ENCODE measurements at regions not wholly inside any gene's neighbourhood (a gene's known extent, or its start where the extent isn't known, plus 50 kb on each side); places are given as distances from the start of the nearest gene placed in this dataset.
"Not testable (repeated sequence)": the region's sequence is repeated elsewhere in the genome, so short reads cannot be mapped to it uniquely, and the experiment has no call there.

DNA sequence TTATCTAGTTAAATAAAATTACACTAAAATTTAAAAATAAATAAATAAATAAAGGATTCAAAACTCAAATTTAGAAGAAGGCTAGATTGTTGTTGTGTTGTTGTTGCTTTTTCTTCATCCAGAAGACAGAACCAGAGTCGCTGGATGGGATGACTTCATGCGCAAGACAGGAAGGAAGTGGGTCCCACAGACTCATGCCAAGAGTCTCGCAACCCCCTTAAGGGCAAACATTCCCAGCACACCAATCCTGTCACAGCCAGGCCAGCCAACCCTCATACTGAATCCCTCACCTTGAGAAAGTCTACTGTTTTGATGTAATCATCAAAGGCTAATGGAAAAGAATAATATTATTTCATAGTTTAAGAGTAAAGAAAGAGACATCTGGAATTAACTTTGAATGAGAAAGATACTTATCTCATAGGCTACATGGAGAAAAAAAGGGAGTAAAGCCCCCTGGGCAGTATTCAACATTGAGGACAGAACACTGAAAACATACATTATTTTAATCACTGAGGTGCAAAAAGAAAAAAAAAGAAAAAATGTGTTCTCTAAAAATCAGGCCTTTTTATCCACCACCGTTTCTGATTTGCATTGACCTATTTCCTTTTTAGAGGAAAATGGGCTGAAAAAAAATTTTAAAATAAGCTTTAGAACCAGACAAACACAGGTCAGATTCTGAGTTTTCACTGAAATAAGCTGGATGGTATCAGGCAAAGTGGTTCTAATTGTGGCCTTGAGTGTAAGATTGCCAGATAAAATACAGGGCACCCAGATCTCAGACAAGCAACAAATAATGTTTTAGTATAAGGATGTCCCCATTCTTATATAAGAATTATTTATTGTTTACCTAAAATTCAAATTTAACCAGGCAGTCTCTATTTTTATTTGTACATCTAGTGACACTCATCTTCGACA lies 826.5 kb downstream of the TNS3 start:
- no peak for DNase-seq

DNA sequence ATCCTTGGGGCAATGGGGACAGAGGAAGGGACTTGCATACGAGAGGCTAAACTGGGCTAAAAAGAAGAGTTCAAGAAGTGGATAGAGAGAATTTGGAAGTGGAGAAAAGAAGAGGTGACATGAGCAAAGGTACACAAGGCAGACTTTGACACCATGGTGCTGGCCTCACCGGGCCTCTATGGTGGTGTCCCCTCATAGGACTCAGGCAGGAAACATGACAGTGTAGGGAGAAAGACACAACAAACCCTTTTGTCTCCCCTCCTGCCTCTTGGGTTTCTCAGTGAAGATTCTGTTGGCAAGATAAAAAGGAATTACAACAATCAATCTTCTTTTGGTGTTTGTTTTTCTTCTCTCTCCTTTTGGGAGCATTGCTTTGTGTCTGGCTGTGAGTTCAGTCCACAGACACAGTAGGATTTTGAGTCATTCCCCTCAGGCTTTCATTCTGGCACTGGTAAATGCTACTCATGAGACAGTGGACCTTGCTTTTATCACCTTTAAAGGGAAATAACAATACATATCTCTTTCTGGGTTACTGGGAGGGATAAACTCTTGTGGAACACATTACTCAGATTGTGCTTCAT lies 827.7 kb downstream of the TNS3 start:
- DNase-seq, result no peak

DNA sequence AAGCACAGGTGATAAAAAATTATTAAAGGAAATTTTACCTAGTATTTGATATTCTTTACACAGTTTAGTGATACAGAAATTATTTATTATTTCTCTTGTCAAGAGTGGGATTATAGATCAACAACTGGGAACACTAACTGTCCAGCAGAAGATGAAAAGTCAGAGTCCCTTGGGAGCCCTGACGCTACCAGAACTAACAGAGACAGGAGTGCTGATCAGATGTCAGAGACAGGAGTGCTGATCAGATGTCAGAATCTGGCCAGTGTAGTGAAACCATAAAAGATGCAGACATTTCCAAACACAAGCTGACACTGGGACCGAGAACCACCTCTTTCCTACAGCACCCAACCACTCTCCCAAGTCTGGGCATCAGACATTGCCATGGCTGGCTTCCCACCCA lies 828.2 kb downstream of the TNS3 start:
- no peak for DNase-seq

DNA sequence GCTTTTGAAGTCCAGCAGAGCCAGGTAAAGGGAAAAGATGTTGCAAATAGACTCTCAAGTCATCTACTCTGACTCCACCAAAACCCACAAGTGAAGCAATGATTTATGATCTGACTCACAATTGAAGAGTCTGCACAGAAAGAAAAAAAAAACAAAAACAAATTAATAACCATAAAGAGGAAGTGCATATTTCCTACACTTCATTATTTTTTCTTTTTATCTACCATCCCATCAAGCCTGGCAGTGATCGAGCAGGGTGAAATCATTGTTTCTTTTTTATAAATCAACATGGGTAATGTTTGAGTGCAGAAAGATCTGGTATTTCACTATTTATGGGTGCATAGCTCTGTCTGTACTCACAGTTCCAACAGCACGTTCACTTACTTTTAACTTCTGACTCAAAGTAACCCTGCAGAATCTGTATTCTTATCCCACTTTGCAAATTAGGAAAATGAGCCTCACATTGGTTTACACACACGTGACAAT lies 829.0 kb downstream of the TNS3 start:
- no peak for DNase-seq

DNA sequence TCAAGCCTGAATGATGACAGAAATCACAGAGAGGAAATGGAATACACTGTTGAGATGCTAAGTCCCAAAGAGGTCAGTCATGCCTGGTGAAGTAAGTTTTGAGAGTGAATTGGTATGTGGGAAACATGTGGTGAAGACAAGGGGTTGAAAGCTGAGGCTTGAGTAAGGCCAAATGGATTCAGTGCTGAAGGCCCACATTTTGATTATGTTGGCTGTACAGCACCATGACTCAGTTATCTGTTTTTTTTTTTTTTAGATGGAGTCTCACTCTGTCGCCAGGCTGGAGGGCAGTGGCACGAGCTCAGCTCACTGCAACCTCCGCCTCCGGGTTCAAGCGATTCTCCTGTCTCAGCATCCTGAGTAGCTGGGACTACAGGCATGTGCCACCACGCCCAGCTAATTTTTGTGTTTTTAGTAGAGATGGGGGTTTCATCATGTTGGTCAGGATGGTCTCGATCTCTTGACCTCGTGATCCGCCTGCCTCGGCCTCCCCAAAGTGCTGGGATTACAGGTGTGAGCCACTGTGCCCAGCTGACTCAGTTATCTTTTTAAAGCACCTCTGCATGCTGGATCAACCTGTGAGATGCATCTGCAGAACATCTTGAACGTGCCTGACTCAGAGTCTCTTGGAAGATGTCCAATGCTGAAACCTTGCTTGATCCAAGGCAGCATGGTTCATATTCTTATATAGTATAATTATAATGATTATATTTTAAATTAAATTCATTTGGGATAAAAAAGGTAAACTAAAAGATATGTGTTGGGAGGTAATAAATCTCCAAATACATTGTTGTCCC lies 829.8 kb downstream of the TNS3 start:
- not testable (repeated sequence) for DNase-seq

DNA sequence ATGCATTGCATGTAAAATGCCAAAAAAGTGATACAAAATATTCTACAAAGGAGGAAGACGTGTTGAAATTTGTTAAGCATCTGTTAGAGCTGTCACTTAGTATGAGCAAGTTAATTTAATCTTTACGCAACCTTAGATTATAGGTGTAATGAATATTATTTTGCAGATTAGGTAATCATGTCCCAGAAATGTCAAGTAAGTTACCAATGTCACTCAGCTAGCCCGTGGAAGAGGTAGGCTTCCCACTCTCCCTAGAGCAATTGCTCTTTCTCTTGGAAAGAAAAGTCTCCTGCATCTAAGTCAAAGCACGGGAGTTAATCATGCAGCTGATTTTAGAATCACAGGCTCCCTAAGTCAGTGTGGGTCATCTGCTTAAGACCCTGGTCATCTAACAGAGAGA lies 830.4 kb upstream of the IGFBP3 start:
- no peak for DNase-seq

GRCh38 chr7:46750321-46750865 lies 829.3 kb upstream of the IGFBP3 start:
- no peak for DNase-seq

DNA sequence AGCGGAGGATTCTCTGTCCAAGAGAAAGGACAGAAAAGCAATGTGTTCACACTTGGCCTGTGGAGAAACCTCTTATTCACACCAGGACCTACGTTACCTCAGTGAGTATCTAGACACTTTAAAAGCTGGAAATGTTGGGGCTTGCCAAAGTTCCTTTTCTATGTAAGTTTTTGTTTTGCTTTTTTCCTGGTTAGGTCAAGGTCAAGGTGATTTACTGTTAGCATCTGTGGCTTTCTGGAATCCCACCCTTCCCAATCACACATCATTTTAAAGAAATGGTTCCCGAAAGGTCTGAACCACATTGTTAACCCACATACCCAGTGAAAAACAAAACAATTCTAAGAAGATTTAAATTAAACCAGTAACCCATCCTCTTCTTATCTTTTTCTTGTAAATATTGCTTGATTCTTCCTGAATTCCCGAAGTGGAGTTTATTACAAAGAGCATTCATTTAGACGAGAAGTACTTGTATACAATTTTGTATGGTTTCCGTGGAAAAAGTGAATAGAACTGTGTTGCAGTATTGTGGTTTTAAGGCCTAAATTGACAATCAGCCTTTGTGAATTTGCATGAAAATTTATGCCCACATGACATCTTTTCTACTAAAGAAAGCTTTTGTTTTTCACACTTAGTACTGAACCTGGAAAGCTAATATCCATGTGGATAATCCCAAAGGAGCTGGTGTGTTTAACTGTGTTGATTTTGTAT lies 827.0 kb upstream of the IGFBP3 start:
- no peak for DNase-seq

DNA sequence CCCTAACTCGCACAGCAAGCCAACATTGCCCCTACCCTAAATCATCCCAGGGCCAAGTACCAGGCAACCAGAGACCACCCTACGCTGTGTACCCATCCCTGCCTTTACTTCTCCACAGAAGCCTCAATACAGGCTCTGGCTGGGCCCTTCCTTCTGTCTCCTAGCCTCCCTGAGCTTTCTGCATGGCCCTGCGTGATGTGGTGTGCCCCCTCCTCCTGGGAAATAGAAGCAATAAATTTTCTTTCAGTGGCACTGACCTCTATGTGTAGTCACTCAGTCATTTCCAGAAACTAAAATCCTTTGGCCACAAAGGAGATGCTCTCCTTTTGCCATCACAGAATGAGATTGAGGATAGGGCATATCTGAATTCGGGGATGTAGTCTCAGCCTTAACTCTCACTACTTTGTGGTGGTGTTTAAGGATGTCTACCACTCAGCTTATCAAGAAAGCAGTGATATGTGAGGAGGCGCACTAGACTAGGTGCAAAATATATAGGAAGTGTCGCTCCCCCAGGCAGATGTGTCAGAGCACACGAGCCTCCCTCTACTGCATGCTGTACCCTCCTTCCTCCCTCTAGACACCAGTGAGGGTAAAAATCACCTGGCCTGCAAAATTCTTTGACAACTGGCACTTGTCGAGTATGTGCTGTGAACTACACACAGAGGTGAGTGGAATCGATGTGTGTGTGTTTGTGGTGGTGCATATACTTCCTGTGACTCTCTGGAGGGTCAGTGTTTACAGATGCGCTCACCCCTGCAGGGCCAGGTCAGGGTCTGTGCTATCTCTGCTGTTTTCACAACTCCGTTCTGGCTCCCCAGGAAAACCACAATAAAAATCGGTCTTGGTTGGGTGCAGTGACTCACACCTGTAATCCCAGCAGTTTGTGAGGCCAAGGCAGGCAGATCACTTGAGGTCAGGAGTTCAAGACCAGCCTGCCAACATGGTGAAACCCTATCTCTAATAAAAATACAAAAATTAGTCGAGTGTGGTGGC lies 825.9 kb upstream of the IGFBP3 start:
- DNase-seq, result no peak

DNA sequence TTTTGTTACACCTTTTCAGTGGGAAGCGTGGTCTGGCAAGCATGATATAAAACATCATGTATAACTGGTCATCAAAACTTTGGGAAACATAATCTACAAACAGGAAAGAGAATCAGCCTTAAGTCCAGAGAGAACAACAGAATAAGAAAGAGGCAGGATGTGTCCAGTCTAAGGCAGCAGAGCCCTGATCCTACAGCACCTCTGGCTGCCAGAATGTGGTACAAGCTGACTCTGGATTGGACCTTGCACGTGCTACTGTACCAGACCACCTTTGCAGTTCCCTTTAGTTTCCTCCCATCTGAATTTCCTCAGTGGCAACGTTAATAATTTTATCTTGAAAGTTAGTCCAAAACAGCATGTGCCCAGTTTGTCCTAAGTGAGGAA lies 824.6 kb upstream of the IGFBP3 start:
- no peak for DNase-seq

- DNase-seq, result no peak
Measured at GRCh38 chr7:46744957-46745706, 824.1 kb upstream of the IGFBP3 start.

GRCh38 chr7:46742601-46743000 lies 821.5 kb upstream of the IGFBP3 start:
- peak; percentile 16 for DNase-seq

- peak; percentile 21 for DNase-seq
Measured at GRCh38 chr7:46741938-46742540, 821.0 kb upstream of the IGFBP3 start.

DNA sequence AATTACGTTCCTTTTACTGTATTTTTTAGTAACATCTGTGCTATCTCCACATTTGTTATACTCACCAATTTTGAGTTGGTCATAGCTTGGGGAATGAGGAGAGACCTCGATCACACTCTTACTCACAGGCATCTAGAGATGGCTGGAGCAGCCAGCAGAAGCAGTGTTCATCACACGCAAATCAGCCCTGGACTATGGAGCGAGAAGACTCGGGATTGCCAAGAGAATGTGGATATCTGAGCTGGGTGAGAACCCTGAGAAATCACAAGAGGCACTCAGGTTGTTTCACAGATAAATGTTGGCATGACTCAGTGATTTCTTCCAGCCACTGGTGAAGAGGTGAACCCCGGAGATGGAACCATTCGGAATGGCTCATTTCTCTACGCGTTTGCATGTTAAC lies 820.1 kb upstream of the IGFBP3 start:
- DNase-seq, result no peak

DNA sequence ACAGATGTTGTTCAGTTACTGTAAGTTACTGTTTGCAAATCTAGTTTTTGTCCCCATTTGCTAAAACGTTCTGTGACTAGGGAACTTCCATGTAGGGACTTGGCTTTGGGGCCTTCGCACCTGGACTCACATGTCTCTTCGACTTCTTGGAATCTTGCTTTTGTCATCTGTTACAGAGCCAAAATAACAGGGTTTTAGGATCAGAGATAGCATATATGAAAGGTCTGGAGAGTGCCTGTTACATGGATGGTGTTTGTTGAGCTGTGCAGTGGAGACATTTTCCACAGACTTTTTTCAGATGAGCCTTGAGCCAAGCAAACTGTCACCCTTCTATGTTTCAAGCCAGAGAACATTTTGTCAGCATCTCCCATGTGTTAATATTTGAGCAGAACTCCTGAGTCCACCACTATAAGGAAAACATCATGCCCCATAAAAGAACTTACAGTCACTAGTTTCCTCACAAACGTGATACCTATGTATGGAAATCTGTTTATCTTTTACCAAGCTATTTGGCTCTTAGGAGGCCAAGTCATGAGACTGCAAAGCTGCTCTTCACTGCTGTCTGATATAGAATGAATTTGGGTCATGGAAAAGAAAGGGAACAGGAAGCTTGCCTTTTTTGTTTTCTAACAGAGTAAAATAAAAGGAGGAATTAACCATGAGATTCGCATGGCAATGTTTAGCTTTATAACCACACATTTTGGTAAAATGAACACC lies 818.6 kb upstream of the IGFBP3 start:
- peak; percentile 62 for DNase-seq

GRCh38 chr7:46738796-46739195 lies 817.7 kb upstream of the IGFBP3 start:
- DNase-seq, result peak; percentile 27

GRCh38 chr7:46738165-46738564 lies 817.1 kb upstream of the IGFBP3 start:
- no peak for DNase-seq

DNA sequence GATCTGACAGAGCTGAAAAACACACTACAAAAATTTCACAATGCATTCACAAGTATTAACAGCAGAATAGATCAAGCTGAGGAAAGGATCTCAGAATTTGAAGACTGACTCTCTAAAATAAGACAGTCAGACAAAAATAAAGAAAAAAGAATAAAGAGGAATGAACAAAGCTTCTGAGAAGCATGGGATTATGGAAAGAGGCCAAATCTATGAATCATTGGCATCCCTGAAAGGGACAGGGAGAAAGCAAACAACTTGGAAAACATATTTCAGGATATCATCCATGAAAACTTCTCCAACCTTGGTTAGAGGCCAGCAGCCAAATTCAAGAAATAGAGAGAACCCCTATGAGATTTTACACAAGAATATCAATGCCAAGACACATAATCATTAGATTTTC lies 804.8 kb upstream of the IGFBP3 start:
- DNase-seq, result no peak

Measured in muscle of arm (tissue), 1 donor.